Posterior vena cava (tissue), 2 donors: ENCODE measurements at regions not wholly inside any gene's neighbourhood (a gene's known extent, or its start where the extent isn't known, plus 50 kb on each side); places are given as distances from the start of the nearest gene placed in this dataset.
A peak's percentile ranks its signal among the peaks of the same experiment; 100 is the strongest.

ENCODE experiments used
- DNase-seq: peaks from one replicate; pipeline ENCODE4 v3.0.0-alpha.2; 2020; ENCODE audit warnings: low spot score
- intact Hi-C, 2 donors: fragments of 100-400 bp; cut with DNase I; formaldehyde crosslinking; loops; one replicate each; pipeline versions ENCODE4 v1.14.1 to v1.14.2; 2022 to 2023
- donor health status: DM: yes; HTN: yes; CAD: no.
- donor health status: DM: yes; HTN: yes; CAD: no.

DNA sequence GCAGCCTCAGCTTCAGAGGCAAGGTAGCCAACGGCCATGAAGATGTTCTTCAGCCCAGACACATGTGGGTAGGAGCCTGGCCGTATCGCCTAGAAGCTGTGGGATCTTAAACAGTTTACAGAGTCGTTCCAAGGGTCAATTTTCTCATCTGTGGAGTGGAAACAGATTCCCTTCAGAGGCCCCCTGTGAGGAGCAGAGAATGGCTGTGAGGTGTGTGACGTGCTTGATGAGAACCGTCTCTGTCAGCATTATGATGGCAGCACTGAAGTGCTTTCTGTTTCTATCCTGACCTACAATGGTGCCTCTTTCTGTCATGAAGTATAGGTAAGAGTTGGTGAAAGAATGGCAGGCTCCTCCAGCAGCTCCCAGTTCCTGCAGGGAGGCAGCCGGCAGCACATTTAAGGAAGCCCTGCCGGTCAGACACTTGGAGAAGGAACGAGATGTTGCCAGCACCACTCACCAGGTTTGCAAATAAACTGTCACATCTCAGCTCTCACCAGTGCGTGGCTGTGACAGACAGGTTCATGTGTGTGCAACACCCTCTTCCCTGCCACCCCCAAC, 277.3 kb downstream of the FOXO1 start:
- DNase-seq: no peak

DNA sequence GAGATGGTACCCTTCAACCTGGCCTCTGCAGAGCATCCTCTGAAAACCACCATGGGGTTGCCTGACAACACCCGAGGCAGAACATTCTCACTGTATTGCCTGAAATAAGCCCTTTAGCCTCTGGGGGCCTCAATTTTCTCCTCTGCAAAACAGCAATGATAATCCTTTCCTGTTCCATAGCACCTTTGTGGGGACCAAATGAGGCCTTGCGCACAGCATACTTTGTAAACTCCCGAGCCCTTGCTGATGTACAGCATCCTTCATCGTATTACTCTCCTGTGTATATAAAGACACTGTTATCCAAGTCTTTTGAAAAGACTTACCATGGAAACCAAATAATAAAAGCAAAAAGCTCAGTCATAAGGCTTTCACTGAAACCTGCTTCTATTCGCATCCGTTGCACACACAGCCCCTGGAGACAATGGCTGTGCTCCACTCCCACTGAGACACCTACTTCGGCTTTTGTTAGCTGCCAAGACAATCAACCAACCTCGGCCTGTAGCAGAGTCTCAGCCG, 276.0 kb downstream of the FOXO1 start:
- intact Hi-C loops: no loop called here
- DNase-seq: no peak

More for the DNA sequence above, 277.3 kb downstream of the FOXO1 start:
- intact Hi-C loops: no loop called here

DNA sequence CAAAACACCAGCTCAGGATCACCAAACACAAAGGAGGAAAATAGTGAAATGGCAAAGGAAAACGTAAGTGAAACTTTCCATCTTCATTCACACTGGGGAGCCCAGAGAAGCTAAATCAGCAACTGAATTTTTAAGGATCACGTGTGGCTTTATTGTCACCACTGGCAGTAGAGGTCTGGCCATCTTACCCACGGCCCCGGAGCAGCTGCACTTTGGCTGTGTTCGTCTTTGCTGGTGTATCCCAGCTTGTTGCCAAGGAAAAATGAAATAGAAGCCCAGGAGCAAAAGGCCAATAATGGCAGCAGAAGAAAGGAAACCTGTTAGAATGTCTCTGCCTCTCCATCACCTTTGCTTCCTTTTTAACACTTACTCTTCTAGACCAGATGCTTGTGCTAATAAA, 274.7 kb downstream of the FOXO1 start:
- no peak for DNase-seq
- intact Hi-C loops: no loop called here

DNA sequence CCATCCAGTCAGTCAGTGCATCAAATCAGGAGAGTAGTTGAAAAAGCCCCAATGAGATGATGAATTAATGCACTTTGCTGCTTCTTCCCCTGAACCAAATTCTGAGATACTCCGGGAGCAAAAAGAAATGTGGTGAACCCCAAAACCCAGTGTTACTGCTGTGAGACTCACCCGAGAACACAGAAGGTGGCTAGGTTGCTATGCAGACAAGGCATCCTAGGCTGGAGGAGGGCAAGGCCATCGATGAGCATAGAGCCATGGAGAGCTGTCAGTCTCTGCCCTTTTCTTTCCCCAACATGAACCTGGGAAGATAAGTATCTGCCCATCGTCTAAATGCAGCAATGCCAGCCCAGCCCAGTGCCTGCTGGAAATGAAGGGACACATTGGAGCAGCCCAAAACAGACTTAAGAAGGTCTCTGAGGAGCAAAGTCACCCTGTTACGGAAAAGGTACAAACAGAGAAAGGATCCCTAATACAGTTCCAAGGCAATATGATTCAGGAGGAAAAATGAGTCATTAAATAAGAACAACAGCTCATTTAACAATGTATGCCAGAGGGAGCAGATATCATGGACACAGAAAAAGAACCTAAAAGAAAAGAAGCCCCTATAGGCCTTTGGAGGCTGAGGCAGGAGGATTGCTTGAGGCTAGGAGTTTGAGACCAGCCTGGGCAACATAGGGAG, 272.0 kb downstream of the FOXO1 start:
- no peak for DNase-seq
- intact Hi-C loops: no loop called here

DNA sequence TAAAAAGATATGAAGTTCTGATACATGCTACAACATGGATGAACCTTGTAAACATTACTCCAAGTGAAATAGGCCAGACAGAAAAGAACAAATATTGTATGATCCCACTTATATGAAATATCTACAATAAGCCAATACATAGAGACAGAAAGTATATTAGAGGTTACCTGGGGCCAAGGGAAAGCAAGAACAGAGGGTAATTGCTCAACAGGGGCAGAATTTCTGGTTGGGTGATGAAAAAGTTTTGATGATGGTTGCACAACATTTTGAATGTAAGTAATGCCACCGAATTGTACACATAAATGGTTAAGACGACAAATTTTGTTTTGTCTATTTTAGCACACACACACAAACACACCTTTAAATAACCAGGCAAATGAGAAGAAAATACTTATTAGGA, 268.4 kb downstream of the FOXO1 start:
- DNase-seq: no peak
- intact Hi-C loops: no loop called here

DNA sequence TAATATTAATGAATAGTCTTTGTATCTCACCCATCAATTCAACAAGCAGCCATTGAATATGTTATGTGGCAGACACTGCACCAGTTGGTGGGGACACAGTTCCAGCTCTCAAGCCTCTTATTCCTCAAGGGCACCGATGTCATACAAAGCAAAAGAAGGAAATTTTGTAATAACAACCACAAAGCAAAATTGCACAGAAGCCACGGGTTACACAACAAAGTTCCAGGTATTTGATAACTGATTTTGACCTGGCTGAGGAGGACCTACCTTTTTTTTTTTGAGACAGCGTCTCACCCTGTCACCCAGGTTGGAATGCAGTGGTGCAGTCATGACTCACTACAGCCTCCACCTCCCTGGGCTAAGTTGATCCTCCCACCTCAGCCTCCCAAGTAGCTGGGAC, 266.7 kb downstream of the FOXO1 start:
- intact Hi-C loops: no loop called here
- DNase-seq: no peak

DNA sequence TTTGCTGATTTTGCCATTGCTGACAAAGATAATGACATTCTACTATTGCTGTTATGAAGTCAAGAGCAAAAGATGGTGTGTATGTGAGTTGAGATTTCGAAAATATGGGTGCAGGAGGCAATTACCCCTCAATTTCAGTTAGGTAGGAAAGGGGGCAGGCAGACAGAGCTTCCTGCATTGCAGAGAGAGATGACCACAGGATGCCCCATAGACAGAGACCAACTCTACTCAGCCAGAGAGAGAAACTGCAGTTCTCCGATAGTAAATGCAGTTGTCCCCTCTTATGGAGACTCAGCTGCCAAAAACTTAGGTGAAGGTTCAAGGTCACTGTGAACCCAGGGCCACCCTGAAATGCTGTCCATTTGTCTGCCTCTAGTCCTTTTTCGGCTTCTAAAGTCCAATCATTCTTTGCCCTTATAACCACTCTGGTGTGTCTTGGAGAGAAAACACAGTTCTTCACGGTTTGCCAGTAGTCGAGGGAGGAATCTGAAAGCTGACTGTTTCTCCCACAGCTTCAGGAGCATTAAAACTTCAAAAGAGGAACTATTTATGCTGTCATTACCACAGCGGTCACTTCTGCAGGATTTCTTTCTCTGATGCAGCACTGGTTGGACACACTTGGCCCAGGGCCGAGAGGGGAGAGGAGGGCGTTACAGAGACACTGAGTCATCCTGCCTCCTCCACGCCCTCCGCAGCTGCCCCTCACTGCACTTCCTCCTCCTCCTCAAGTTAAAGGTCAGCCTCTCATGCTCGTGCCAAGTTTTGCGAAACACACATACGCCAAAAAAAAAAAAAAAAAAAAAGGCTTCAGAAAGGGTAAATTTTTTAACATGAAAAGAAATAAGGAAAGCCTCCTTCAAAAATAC, 264.3 kb downstream of the FOXO1 start:
- intact Hi-C loops: no loop called here
- DNase-seq: peak; percentile 99

DNA sequence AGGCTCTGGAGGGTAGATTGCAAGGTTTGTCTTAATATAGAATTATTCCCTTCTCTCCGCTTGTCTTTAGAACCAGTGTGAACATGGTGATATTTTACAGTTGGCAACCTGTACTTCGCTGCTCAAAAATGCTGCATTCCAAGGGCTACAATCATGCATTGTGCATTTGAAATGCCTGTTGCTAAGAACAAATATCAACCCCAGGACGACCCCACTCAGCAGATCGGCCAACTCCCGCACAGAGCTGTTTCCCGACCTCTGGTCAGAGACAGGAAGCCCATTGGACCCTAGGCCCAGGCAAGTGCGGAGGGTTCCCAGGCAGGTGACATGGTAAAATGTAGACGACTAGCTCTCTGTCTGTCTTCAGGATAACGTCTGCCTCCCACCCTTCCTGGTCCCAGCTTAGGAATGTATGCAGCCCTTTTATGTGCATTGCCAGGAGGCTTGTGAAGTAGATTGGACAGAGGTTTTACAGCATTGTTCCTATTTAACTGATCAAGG, 263.5 kb downstream of the FOXO1 start:
- no peak for DNase-seq
- intact Hi-C loops: no loop called here

DNA sequence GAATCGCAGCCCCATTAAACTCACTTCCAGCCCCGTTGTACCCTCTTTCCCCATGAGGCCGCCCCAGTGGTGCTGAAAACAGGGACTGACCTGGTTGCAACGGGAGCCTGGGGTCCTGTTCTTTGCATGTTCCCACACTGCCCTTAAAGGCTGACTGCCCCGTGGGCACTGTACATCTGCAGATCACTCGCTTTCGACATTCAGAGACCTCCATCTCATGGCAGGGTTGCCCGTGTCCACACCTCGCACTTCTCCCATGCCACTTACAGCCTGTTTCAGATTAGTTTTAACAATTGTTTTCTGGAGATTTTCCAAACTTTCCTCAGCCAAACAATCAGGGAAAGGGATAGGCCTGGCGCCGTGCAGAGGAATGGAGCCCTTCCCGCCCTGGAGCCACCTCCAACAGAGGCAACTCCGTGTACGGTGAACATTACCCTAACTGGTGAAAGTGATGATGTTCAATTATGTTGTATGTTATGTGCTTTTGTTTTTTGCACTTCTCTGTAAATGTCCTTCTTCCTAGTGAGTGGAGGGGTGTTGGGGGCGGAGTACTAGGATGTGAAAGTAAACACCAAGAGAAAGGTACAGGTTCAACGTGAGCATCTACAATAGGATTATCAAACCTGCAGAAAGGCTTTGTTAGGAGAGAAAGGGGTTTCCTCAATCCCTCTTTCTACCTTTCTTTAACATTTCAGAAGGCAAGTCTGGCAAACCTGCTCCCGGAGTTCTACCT, 262.8 kb downstream of the FOXO1 start:
- intact Hi-C loops: no loop called here
- no peak for DNase-seq

DNA sequence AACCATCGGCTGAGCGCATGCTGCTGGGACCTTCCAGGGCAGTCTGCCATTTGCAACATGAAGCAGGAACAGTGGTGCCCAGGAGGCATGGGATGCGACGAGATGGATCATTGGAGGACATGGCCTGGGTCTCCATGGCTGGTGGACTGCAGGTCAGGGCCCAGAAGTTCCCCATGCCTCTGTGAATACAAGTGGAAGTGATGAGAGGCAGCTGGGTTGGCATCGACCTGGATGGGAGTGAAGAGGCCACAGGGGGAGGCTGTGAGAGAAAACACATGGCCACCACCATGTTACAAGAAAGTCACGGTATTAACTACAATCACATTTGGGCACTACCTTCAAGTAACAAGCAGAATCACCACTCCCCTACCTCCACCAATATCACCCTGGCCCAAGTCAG, 262.0 kb downstream of the FOXO1 start:
- intact Hi-C loops: no loop called here
- no peak for DNase-seq

DNA sequence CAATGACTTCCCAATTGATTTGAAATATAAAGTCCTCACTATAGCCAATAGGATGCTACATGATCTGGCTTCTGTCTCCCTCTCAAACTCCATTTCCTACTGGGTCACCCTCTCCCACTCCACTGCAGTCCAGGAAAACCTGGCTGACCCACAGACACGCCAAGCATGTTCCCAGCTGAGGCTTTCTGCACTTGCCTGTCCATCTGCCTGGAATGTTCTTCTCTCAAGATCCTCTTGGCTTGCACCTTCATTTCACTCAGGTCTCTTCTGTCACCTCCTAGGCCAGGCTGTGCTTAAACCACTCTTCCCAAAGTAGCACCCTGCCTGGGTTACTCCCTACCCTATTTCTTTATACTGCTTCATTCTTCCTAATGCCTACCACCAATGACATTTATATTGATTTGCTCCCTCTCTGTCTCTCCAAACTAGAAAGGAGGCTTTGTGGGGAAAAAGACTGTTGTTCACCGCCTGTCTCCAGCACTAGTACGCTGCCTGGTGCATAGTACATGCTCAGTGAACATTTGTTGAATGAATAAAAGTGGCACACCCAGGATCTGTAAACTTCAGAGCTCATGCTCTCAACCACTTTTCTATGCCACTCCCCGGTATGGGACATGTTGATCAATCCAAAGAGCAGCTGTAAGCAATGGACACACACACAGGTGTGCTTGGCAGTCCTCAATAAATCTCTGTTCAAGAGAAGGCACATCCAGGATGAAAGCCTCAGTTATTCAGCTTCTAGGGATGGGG, 261.3 kb downstream of the FOXO1 start:
- no peak for DNase-seq
- intact Hi-C loops: no loop called here

DNA sequence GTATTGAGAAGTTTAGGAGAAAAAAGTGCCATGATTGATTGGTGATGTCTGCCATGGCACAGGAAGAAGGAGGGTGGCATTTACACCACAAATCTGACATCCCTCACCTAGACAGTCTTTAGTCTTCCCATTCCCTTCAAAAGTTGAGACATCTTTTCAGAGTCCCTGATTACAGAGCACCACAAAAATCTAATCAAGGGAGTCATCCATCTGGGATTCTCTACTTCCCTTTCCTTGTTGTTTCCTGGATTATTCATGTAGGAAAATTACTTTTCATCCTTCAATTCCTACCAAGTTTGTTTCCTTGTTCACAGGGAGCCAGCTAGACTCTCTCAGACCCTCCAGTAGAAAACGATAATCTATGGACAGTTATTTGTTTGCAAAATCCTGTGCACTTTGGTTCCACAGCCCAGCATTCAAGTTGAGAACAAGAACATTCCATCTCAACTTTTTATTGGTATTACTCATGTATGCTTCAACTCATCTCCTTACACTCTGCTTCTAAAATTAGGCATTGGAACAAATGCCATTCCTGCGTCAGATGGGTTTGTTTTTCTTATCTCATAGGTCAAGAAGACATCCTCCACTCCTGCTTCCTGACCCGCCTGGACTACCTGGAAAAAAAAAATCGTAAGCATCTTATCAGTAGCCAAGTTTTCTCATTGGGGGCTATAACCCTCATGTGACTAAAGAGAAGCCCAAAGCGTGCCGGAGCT, 259.9 kb downstream of the FOXO1 start:
- intact Hi-C loops: no loop called here
- DNase-seq: no peak

DNA sequence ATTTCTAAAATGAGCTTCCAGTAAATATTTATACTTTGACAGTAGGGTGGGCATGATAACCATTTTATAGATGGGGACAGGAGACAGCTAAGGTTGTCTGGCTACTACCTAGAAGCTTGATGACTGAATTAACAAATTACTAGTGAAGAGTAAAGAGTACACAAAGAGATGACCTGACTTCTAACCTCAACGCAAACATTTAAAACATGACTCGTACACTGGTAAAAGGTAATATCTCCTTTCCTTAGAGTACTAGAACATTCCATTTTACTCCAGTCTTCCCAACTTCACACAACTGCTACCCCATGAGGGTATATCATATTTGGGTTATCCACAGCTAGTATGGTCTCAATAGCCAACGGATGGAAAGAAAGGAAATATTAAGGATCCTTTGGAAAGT, 258.9 kb downstream of the FOXO1 start:
- DNase-seq: no peak
- intact Hi-C loops: no loop called here

DNA sequence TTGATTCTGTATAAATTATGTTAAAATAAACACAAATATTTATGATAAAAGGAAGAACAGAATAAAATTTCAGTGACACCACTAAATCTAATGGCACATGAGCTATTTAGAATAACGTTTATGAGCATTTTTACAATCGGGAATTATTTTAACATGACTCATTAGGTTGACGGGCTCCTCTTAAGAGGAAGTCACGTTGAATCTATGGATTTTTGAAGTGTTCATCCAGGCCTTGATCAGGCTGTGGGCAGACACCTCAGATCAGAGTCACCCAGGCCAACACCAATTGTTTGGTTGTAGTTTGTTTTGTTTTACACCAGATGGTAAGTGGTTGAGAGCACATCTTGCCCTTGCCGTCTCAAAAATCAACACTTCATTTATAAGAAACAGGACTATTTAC, 257.8 kb downstream of the FOXO1 start:
- intact Hi-C loops: no loop called here
- no peak for DNase-seq

DNA sequence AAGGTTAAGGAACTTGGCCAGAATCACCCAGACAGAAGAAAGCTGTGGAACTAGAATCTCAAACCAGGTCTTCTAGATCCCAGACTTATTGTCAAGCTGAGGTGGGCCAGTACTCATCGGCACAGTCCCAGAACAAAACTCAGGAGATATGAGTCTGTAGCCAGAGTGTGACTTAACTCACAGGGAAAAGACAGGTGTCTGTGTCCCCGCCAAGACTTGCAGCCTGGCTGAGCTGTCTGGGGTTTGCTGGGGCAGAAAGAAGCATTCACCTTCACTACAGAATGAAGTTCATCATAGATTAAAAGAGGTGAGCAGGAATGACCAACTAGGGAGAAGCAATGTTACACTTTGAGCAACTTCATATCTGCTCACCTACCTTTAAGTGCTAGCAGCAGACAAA, 257.2 kb downstream of the FOXO1 start:
- intact Hi-C loops: no loop called here
- DNase-seq: no peak

DNA sequence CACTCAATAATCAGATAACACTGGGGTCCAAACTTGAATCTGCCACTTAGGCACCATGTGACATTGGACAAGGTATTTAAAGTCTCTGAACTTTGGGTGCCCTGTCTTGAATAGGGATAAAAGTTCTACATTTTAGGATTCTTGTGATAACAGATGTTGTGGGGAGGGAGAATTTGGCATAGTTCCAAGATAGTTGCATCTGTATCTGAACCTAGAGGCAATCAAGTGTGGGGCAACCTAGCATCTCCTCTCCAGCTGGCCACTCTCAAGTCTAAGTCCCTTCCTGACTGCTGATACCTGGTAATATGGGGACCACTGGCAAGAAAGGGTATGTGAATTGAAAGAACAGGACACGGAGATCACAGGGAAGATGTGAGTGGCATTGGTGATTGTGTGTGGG, 256.1 kb downstream of the FOXO1 start:
- no peak for DNase-seq
- intact Hi-C loops: no loop called here

DNA sequence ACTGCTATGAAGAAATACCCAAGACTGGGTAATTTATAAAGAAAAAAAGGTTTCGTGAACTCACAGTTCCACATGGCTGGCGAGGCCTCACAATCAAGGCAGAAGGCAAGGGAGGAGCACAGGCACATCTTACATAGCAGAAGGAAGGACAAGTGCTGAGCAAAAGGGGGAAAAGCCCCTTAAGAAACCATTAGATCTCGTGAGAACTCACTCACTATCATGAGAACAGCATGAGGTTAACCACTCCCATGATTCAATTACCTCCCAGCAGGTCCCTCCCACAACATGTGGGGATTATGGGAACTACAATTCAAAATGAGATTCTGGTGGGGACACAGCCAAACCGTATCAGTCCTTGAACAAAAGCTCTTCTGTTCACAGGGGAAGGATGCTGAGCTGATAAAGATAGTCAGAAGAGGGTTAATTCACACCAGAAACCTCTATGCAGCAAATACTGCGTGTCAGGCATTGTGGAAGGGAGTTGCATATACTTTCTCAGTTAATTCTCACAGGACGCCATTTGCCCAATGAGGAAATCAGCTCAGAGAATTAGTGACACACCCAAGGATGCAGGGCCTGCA, 246.2 kb downstream of the FOXO1 start:
- intact Hi-C loops: no loop called here
- no peak for DNase-seq
